Caki2 (cell line): ENCODE measurements at regions not wholly inside any gene's neighbourhood (a gene's known extent, or its start where the extent isn't known, plus 50 kb on each side); places are given as distances from the start of the nearest gene placed in this dataset.

Source experiments
- DNase-seq: peaks from one replicate; pipeline ENCODE4 v3.0.0-alpha.2; 2015; ENCODE audit warnings: low read depth
- in situ Hi-C: cut with HindIII; loops from 2 replicates; pipeline ENCODE4 v1.10.0; 2016; ENCODE audit warnings: low sequenced_read_pairs, low pct_unique_long_range_greater_than_20kb, mixed read lengths

DNA sequence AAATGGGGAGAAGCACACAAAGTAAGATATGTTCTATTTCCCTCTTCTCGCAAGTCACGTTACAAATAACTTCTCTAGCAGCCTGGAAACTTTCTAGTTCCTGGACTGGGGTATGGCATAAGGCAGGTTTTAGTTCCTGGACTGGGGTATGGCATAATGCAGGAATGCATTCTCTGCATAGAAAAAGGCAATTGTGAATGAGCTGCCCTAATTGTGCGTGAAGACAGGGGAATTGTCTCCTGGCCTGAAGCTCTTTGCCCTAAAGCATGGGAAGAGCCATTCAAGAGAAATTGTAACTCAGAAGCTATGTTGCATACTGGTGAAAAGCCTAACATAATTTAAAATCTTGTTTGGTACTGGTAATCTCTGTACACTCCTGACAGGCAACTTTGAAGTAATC lies 54.3 kb upstream of the CBLB start:
- no peak for DNase-seq

DNA sequence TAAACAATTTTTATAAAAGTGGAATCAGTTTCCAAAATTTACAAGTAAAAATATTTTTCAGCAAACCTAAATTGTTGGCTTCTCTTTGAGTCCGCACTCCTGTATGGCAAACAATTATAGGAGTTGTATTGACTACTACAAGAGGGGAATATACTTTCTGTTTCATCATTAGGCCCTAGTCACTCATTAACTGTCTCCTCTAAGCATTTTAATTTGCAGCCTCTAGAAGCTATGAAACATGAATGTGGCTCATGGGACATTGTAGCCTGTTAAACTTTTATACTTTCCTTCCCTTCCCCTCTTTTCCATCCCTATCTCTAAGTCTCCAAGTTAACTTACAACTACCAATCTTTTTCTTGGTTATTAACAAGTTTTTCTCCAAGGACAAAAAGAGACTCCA lies 58.9 kb upstream of the CBLB start:
- in situ Hi-C loops, result no loop called here
- DNase-seq, result no peak

More for the DNA sequence above, 54.3 kb upstream of the CBLB start:
- in situ Hi-C loops, result no loop called here

DNA sequence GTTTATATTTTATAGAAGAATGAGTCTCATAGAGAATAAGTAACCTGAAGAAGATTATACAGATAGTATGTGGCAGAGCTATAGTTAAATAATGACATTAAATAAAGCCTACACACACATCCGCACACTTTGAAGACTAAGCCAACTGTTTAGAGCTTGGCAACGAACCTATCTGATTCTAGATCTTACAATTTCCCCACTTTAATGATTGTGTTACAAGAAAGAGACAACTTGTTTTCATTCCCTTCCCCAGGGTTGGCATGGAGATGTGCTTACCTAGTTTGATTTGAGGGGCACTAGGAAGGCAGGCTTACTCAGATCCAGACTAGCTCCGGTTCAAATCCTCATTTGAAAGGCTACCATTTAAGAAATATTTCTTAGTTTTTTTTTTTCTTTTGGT lies 61.9 kb upstream of the CBLB start:
- in situ Hi-C loops, result no loop called here
- no peak for DNase-seq

DNA sequence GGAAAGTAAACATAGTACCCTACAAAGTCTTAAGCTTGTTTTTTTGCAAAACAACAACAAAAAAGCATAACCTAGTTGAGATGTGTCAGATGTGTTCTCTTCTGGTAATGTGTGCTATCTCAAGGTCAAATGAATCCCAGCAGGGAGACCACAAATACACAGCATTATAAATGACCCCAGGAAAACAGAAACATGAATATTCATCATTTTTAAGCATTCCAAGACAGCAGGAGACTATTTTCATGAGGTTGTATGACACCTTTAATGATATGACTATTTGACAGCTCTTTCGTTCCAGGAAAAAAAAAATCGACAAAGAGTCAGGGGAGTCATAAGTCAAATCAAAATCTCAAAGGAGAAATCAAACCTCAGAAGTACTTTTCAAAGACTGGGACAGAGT lies 62.7 kb upstream of the CBLB start:
- no peak for DNase-seq
- in situ Hi-C loops, result no loop called here

DNA sequence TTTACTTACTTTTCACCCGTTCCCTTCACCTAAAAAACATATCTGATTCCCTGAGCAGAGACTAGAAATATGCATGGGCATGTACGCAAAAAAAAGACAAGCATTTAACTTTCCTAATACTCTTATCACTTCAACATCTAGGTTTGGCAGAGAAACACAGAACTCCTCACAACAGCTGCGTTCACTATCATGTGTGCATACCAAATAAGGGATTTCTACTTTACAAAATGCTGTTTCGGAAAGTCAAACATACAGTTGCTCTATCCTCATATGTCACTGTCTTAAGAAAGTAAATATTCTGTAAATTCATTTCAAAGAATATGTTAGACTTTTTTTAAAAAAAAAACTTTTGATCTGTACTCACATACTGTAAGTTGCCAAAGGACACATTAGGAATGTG lies 65.1 kb upstream of the CBLB start:
- DNase-seq, result no peak
- in situ Hi-C loops, result no loop called here

DNA sequence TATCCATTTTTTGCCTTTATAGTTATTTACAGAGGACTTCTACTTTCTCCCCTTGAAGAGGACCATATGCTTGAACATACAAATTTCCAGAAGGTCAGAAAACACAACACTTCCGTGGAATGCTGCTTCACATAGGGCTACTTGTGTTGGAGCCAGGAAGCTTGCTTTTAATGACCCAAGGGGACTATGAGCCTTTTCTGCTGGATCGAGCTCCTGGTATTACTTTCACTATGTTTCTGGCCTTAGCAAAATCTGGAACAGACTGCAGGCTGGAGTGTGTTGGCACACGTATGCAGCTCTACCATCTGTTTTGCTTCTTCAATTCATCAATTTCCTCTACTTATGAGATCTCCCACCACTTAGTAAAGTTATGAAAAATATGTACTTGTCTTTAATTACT lies 69.3 kb upstream of the CBLB start:
- in situ Hi-C loops, result no loop called here
- no peak for DNase-seq

DNA sequence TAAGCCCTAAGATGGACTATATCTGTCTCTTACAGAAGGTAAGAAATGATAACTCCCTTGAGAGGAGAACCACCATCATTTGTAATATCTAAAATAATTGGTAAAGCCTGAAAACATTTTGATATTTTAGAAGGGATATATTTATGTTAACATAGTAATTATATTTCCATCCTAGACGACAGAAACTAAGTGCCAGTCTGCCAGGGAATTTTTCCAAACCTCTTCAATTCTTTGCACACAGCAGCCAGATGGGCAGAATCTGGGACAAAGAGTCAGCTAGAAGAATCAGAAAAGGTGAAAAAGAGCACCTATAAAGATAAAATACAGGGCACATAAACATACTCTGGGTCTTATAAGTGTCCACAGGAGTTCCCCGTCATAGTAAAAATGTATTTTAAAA lies 70.0 kb upstream of the CBLB start:
- in situ Hi-C loops, result no loop called here
- no peak for DNase-seq

DNA sequence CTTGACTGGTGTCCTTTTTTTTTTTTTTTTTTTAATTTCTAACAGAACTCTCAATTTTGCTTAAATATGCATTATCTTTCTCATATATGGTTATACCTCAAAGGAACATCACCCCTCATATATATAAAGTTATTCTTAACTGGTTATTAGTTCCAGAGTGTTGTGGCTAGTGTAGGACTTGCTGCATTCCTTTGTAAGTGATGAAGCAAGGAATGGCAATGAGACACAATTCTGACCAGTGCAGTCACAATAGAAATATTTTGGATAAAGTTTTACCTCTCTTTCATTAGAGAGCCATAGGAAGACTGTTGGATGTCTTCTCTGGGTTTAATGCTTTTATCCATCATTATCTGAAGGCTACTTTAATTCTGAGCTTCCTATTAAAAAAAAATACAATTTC lies 75.5 kb upstream of the CBLB start:
- DNase-seq, result no peak
- in situ Hi-C loops, result no loop called here

DNA sequence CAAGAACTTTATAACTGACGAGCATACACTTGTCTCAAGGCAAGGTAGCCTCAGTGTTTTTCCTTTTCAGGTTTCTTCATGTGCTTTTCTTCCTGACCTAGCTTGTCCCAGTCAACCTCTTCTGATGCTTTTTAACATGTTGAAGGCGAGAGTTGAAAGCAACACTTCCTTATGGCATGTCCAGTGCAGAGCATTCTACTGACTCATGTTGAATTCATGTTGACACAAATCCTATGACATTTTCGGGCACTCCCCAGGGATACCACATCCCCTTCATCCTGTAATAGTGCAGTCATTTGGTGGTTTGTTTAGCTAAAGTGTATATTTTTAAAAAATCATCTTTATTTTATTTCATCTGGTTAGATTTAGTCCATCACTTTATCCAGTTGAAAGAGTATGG lies 75.9 kb upstream of the CBLB start:
- in situ Hi-C loops, result no loop called here
- DNase-seq, result no peak

DNA sequence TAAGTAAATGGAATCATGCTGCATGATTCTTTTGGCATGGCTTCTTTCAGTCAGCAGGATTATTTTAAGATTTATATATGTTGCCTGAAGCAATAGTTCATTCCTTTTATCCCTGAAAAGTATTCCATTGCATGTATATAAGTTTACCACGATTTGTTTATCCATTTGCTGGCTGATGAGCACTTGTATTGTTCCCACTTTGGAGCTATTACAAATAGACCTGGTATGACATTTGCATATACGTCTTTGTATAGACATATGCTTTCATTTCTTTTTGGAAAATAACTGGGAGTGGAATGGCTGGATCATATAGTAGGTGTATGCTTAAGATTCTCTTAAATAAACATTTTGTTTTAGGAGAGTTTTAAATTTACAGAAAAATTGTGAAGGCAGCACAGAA lies 79.3 kb upstream of the CBLB start:
- DNase-seq, result no peak
- in situ Hi-C loops, result no loop called here

DNA sequence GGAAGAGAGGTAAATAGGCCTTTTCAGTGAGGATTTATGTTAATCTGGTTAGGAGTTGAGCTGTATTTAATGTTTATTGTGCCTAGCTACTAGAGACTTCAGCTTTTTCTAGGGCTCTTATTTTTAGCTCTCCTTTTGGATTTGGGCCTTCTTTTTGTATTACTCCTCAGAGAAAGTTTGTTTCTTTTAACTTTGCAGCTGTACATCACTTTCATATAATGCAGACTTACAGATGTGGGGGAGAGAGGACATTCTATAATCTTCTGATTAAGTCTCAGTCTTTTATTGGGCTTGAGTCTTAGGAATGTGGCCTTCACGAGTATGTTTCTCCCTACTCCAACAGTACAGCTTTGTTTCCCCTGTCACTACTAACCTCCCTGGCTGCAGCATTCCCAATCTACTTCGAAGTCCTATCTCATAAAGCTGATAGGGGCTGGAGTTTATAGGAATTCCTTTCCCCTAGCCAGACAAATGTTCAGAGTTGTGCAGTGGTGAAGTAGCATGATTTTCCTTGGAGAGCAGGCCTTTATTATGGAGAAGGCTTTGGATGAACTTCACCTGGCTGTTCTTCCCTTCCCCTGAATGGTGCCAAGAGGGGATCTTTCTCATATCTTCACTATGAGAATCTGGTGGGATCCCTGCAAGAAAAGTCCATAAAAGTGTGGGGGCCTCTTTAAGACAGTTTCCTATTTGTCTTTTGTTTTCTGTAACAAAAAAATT lies 82.2 kb upstream of the CBLB start:
- no peak for DNase-seq
- in situ Hi-C loops, result no loop called here

DNA sequence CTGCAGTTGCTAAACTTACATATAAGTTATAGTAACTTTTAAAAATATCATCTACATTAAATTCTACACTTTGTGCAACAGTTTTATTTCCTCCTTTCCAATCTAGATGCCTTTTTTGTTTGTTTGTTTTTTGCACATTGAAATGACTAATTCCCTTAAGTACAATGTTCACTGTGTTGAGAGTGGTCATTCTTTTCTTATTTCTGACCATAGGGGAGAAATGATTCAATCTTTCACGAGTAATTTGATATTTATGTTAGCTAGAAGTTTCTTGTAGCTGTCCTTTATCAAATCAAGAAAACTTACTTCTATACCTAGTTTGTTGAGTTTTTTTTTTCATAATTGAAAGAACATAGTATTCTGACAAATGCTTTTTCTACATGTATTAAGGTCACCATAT lies 85.0 kb upstream of the CBLB start:
- no peak for DNase-seq
- in situ Hi-C loops, result no loop called here

DNA sequence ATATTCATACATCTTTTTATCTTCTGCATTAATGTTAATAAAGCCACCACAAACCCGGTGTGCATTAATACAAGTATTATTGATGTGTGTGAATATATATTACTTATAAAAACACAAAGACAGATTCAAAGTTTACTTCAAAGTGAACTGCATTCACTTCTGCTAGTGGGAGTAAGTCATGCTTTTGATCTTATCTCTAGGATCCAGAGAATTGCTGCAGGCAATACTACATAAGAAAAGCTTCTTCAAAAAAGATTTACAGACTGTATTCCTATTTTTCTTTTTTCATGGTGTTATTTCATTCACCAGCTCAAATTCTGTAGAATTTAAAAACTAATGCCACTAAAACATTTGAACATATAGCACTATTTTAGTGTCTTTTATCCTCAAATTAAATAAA lies 87.5 kb upstream of the CBLB start:
- in situ Hi-C loops, result no loop called here
- no peak for DNase-seq

DNA sequence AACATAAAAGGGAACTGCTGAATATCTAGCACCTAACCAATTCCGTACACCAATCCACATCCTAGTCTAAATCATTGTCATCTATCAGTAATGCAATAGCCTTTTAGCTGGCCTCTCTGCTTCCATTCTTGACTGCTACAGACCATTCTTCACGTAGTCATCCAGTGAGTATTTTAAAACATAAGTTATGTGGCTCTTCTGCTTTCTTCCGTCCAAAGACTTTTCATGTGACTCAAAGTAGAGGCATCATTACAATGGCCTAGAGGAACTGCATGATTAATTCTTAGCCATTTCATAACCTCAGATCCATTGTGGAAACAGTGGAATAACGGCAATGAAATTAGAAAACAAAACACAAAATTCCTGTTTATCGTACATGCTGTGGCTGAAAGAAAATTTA lies 88.9 kb upstream of the CBLB start:
- DNase-seq, result no peak
- in situ Hi-C loops, result no loop called here

DNA sequence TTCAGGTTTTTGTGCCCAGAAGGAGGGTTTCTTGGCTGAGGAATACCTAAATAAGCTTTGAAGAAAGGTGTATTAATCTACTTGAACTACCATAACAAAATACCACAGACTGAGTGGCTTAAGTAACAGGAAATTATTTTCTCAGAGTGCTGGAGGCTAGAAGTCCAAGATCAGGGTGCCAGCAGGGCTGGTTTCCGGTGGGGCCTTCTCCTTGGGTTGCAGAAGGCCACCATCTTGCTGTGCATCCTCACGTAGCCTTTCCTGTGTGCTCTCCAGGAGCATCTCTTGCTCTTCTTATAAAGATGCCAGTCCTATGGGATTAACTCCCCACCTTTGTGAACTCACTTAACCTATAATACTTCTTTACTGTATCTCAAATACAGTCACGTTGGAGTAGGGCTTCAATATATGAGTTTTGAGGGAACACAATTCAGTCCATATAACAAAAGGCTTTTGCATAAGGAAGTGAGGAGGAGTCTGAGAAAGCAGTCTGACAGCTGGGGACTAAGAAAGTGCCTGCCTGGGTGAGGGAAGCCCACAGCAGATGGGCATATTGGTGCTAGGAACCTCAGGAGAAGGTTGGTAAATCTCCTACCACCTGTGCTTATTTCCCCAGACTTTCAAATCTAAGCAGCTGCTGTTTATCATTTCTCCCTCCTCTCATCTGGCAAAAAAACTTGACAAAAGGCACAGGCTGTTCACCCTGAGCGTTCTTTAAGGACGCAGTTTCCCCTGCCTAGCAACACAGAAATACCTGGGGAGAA lies 89.6 kb upstream of the CBLB start:
- no peak for DNase-seq
- in situ Hi-C loops, result no loop called here

DNA sequence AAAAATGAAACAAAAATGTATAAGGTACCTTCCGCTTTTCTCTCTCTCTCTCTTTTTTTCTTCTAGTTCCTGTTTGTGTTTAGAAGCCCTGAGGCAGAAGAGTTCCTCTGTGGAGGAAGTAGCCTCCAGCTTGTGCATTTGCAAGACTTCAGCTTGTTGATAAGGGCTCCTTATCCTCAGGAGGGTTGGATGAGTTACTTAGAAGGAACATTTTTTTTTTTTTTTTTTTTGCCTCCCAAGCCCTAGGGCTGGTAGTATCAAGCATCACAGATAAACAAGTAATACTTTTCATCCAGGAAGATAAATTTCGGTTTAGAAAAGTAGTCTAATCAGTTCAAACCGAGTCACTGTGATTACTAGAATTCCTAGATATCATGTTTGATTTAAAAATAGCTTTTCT lies 91.0 kb upstream of the CBLB start:
- in situ Hi-C loops, result no loop called here
- DNase-seq, result no peak

DNA sequence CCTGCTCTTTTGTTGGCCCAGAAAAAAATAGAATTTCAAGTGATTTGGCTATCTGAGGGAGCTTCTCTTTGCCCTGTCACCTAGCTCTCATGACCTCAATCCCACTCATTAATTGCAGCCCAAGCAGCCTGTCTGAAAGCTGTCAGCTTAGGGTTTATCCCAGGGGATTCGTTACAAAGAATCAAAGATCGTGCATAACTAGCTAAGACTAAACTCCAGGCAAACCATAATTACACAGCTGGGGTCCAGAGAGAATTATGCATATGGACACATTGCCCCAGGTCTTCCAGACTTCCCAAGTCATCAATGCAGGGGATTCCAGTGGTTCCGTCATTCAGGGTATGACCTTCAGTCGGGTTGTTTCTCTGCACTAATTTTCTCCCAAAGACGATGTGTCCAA lies 91.6 kb upstream of the CBLB start:
- no peak for DNase-seq
- in situ Hi-C loops, result no loop called here

DNA sequence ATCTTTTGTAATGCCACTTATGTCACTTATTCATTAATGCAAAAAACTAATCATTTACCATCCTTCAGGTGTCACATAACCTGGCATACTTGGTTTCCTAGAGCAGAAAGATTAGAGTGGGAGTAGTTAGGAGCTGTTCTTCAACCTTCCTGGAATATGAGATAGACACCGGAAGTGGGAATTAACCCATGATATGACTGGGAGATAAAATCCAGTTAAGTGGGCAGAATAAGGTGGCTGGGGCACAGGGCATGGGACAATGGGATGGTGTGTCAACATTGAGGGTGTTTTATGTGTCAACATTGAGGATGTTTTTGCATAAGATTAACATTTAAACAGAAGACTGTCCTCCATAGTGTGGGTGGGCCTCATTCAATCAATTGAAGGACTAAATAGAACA lies 94.3 kb upstream of the CBLB start:
- no peak for DNase-seq
- in situ Hi-C loops, result no loop called here

DNA sequence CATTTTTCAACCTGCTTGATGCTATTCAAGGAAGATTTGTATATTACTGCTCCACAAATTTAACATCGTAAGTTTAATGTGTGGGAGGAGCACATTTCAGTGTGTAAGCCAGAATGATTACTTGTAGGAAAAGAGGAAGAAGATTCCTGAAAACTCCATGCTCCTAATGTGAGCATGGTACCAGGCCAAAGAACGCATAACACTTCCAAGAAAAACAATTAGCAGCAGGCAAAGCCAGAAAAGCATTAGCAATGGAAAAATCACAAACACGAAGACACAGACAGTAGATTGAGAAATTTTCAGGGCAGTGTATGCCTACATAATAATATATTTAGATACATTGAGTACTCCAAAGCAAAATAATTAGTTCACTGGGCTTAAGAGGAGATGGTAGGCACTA lies 96.6 kb upstream of the CBLB start:
- in situ Hi-C loops, result no loop called here
- peak; percentile 34 for DNase-seq

DNA sequence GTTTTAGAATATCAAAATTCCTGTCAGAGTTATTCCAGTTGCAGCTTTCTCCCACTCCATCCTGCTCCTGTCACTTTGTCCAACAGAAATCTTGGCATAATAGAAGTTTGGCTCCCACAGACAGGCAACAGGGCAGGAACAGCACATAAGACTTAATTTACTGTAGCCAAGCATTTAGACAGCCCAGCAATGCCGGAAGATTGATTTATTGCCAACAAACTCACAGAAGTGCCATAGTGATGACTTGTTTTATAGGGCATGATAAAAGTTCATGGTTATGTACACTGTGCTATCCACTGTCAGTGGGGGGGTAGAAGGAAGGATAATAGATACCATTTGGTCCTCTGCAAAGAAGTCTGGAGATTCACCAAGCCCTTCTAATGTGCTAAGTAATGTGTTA lies 98.3 kb upstream of the CBLB start:
- in situ Hi-C loops, result no loop called here
- no peak for DNase-seq
